Left lobe of liver (tissue), 2 donors: ENCODE measurements at regions not wholly inside any gene's neighbourhood (a gene's known extent, or its start where the extent isn't known, plus 50 kb on each side); places are given as distances from the start of the nearest gene placed in this dataset.
"Not testable (repeated sequence)": the region's sequence is repeated elsewhere in the genome, so short reads cannot be mapped to it uniquely, and the experiment has no call there.

Source experiments
- ATAC-seq: fragments of 200-7000 bp; cut with Tn5 transposase; one replicate; pipeline ENCODE4 v1.9.1; 2020; ENCODE audit warnings: mild to moderate bottlenecking, moderate library complexity
- DNase-seq: peaks from one replicate; pipeline ENCODE4 v3.0.0-alpha.2; 2020; ENCODE audit warnings: low spot score
- donor health status: DM: no; HTN: no; CAD: no; lungs with moderate emphysema.
- donor health status: DM: no; HTN: yes; CAD: no.

DNA sequence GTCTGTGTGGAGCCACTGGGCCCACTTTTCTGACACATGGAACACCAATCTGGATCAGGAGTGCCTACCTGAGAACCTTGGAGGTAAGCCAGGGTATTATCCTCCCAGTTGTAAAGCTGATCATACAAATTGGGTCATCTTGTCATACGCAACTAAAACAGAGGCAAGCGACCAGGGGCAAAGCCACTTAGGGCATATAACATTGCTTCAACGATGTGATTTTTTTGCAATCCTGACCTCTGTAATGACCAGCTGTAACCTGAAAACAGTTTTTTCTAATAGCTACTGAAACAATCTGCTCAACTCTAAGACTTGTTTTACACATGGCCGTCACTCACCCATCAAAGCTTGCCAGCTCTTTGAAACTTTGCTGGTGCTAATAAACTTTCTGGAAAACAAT is 261.5 kb upstream of the AGTR2 start:
- DNase-seq (no peak), ATAC-seq (peak; percentile 66)

DNA sequence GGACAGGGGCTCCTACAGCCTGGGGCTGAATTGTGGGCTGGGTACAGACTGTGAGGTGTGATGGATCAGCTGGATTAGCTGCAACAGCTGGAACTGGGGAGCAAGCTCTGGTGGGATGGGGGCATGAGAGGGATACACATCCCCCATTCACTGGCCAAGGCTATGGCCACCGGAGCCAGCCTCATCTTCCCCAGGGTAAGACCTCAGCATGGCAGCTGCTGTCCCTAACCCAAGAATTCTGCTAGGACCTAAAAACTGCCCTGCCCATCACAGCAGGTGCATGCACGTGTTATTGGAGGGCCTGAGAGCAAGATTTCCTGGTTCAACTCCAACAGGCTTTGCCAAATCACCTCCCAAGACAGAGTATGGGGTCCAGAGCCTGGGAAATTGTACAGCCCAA is 258.6 kb upstream of the AGTR2 start:
- DNase-seq (no peak), ATAC-seq (no peak)

DNA sequence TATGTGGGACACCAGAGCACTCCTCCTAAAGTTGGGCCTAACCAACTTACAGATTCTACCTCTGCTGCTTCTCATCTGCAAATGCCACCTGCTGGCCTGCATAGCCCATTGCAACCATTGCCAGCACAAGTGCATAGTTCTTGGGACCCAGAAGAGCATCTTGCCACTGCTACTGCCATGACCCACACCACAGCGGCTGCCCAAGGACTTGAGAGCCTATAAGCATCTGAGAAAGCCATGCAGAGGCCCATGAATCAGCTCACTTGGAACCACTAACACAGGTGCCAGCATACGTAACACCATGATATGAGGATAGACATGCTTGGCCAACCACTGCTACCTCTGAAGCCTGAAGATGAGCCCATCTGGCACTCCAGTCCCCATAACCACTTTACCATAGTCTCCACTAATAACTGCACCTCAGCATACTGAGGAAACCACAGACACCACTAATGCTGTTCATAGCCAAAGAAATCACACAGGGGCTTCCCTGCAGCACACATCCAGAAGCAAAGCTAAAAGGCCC is 258.1 kb upstream of the AGTR2 start:
- ATAC-seq (no peak), DNase-seq (no peak)

DNA sequence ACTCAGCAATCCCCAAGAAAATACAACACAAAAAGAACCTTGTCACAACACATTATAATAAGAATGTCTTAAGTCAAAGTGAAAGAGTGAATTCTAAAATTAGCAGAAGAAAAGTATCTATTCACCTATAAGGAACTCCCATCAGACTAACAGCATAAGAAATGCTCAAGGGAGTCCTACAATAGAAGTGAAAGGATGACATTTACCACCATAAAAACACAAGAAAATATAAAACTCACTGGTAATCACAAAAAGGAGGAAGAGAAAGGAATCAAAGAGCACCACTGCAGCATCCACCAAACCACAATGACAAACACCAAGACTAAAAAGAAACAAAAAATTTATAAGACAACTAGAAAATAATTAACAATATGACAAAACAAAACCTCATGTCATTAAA is 257.0 kb upstream of the AGTR2 start:
- DNase-seq = no peak
- no peak for ATAC-seq

DNA sequence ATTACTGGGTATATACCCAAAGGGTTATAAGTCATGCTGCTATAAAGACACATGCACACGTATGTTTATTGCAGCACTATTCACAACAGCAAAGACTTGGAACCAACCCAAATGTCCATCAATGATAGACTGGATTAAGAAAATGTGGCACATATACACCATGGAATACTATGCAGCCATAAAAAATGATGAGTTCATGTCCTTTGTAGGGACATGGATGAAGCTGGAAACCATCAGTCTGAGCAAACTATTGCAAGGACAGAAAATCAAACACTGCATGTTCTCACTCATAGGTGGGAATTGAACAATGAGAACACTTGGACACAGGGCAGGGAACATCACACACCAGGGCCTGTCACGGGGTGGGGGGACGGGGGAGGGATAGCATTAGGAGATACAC is 254.9 kb upstream of the AGTR2 start:
- not testable (repeated sequence) for ATAC-seq, DNase-seq

DNA sequence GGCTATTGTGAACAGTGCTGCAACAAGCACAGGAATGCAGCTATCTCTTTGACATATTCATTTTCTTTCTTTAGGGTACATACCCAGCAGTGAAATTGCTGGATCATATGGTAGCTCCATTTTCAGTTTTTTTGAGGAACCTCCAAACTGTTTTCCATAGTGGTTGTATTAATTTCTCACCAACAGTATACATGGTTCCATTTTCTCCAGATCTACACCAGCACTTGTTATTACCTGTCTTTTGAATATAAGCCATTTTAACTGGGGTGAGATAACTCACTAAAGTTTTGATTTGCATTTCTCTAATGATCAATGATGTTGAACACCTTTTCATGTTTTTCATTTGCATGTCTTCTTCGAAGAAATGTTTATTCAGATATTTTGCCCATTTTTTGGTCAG is 241.1 kb upstream of the AGTR2 start:
- DNase-seq (no peak), ATAC-seq (no peak)

DNA sequence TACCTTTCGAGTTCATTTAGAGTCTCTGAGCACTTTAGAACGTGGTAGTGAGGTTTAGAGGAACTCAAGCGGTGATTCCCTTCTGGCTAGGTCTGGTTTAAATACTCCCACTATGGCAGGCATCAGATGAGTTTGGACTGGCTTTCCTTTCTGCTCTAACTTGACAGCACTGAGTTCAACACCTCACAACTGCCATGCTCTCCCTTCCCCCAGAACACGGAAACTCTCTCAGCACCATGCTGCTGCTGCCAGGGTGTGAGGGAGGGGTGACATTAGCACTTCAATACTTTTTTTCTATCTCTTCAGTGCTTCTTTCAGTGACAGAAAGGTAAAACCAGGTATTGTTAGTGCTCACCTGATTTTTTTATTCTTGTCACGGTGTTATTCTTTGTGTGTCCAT is 234.5 kb upstream of the AGTR2 start:
- DNase-seq = no peak
- ATAC-seq = no peak

DNA sequence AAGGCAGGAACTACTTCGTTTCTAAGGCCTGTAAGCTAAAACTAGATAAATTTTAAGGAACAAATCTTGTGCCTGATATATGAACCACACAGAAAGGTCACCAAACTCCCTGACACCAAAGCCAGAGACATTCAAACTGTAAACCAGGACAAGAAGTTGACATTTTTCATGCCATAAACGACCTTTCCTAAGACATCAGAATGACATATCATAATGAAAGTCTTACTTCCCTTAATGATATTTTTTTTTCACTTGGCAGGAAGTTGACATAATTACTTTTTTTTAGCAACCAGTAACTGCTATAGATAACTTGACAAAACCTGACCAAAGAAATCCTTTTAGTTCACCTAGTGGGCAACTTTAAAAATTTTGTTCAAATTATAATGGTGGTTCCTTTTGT is 231.5 kb upstream of the AGTR2 start:
- DNase-seq (no peak), ATAC-seq (no peak)

DNA sequence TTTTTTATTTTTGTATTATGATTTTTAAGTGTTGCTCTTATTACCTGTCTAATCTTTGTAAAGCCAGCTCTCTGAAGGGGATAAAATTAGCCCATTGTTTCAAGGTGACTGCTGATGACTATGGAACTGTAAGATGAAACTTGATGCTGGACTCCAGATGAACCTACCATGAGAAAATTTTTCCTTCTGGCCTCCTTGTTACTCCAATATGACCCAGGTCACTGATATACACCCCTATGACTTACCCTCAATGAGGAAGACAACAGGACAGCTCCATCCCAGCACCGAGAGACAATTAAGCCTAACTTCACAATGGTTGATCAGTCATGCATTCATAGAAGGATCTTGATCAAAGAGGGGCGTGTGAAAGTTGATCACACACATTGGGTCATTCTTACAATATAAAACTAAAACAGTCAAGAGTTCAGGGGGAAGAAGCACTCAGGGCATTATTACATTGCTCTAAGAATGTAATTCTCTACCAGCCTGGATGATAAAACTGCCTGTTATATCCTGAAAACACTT is 230.8 kb upstream of the AGTR2 start:
- DNase-seq = no peak
- no peak for ATAC-seq

DNA sequence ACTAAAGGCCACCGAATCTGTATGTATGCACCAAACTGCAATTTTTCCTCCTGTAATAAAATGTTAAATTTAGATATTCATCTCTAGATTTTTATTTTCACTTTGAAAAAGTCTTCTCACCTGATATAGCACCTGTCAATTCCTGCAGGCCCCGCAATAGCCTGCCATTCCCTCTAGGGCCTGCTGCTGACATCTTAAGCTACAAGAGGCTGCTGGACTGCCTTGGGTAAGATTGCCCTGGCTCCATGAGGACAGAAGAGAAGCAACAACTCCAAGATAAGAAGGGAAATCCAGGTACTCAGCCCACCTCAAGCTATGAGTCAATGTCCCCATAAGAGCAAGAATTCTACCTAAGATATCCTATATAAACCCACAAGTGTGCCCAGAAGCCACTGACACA is 230.2 kb upstream of the AGTR2 start:
- no peak for ATAC-seq
- DNase-seq = no peak

DNA sequence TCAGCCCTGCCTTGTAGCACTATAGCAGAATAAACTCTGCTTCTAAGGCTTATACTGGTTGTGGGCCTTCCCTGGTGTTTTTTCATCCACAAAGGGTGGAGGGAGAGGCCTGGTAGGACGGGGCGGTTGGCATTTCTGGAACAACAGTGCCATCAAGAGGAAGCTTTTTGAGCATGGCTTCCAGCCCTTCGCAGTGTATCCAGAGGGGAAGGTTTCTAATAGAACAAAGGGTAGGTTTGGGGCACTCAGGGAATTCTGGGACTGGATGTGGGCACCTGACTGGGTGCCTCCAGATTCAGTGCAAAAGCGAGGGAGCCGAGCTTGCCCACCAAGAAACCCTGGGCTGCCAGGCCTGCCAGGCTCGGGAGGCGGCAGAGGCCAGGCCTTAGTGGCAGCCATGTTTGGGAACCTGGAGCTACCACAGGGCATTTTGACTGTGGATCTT is 229.6 kb upstream of the AGTR2 start:
- no peak for ATAC-seq
- no peak for DNase-seq

DNA sequence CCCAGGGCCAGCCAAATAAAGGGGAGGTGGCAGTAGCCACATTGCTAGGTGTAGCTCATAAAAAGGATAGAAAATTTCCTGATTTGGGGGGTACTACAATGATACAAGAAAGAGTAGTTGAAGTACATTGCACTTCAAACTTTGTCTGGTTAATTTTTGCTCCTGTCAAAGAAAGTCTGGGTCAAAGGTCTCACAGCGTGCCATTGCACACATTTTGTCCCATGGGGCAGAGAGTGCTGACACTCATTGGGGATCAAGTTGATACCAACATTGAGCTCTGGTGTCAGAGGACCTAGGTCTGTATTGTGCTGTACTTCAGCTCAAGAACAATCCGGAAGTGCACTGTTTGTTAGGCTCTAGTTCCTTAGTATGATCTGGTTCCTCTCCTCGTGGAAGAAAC is 229.2 kb upstream of the AGTR2 start:
- ATAC-seq = peak; percentile 33

DNA sequence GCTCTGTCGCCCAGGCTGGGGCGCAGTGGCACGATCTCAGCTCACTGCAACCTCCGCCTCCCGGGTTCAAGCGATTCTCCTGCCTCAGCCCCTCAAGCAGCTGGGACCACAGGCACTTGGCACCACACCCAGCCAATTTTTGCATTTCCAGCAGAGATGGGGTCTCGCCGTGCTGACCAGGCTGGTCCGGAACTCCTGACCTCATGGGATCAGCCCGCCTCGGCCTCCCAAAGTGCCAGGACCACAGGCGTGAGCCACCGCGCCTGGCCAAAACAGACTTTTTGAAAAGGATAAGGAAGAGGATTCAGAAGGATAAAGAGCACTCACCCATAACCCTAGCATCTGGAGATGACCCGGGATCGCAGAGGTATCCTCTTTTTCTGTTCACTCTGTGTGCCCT is 224.5 kb upstream of the AGTR2 start:
- no peak for ATAC-seq

More for the DNA sequence above, 229.2 kb upstream of the AGTR2 start:
- DNase-seq = no peak

DNA sequence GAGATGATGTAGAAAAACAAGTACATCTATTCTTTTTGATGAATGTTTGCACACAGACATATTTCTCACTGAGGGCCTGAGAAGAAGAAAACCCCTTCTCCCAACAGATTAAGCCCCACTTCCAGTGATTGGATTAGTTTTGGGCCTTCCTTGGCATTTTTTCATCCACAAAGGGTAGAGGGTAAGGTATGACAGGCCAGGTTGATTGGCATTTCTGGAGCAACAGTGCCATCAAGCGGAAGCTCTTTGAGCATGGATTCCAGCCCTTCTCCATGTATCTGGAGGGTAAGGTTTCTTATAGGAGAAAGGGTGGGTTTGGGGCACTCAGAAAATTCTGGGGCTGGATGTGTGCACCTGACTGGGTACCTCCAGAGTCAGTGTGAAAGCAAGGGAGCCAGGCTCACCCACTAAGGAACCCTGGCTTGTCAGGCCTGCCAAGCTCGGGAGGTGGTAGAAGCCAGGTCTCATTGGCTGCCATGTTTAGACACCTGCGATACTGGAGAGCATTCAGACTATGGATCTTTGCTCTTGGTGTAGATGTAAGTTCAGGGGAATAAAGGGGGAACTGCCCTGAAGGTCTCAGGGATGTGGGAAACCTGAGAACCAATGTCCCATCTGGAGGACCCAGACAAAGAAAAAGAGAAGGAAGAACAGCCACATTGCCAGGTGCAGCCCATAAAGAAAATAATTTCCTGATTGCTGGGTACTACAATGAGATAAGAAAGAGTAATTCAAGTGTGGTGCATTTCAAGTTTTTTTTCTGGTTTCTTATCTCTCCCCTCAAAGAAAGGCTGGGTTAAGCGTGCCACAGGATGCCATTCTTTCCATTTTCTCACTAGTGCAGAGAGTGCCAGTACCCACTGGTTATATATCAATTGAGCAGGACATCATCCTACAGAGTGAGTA is 222.3 kb upstream of the AGTR2 start:
- ATAC-seq (no peak), DNase-seq (no peak)

More for the DNA sequence above, 224.5 kb upstream of the AGTR2 start:
- DNase-seq = no peak

DNA sequence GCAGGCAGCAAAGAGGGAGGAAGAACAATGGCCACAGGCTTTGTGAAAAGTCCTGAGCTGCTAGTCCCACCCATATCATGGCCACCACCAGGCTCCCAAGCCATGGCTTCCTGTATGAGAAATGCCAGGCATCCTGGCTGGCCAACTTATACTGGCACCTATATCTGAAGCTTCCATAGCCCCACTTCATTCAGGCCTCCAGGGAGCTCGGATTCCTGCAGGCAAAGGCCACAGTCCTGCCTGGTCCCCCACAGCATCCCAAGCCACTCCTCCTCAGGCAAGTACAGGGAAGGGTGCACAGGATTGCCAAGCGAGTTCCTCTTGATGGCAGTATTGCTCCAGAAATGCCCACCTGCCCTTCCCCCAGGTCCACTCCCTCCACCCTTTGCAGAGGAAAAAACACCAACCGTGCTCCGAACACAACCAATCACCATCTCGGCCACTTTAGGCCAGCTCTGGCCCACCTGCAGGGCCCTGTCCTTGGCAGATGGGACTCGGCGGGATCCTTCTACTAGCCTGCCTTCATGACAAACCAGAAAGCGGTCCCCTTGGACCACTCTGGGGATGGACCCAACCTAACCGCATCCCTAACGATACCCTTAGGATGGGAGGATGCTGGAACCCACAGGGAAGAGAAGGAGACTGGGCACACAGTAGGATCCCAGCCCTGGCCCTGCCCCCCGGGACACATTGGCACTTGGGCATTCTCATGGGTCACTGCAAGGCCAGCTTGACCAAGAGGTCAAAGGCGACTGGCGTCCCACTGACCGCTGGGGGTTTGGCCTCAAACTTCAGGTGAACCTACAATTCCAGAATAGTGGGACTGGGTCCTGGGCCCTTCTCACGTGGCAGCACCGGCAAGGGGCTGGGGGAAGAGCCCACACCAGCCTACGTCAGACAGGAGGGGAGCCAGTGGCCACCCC is 220.4 kb upstream of the AGTR2 start:
- ATAC-seq (no peak), DNase-seq (no peak)

DNA sequence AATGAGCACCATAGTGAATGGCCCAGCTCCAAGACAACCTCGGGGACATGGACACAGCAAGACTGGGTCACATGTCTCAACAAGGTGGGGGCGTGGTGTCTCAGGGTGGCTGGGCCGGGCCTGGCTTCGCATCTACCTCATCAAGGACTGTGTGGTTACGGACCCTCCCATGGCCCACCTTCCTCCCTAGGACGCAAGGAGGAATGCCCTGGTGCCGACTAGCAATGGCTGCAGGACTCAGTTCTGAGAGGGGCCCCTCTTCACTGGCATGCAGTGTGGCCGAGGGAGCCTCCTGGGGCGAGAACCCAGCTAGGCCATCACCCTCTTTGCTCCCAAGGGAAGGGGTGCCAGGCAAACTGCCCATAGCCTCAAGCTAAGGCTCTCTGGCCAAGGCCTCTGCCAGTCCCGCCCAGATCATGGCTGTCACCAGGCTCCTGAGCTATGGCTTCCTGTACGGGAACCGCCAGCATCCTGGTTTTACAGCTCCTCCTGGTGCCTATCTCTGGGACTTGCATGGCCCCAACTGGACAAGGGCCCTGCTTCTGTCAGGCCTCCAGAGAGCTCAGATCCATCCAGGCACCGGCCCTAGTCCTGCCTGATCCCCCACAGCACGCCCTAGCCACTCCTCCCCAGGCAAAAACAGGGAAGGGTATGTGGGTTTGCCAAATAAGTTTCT is 218.0 kb upstream of the AGTR2 start:
- no peak for DNase-seq
- no peak for ATAC-seq

DNA sequence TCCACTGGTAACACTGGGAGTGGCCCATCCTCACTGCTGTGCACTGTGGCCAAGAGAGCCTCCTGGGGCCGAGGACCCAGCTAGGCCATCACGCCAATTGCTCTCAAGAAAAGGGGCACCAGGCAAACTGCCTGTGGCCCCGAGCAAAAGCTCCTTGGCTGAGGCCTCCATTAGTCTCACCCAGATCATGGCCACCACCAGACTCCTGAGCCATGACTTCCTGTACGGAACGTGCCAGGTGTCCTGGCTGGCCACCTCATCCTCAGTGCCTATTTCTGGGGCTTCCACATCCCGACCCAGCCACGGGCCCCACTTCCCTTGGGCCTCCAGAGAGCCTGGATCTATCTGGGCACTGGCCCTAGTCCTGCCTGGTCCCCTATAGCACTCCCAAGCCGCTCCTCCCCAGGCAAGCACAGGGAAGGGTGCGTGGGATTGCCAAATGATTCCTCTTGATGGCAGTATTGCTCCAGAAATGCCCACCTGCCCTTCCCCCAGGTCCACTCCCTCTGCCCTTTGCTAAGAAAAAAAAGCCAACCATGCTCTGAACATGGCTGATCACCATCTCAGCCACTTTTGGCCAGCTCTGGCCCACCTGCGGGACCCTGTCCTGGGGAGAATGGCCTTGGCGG is 212.6 kb upstream of the AGTR2 start:
- peak; percentile 26 for ATAC-seq
- DNase-seq = no peak

DNA sequence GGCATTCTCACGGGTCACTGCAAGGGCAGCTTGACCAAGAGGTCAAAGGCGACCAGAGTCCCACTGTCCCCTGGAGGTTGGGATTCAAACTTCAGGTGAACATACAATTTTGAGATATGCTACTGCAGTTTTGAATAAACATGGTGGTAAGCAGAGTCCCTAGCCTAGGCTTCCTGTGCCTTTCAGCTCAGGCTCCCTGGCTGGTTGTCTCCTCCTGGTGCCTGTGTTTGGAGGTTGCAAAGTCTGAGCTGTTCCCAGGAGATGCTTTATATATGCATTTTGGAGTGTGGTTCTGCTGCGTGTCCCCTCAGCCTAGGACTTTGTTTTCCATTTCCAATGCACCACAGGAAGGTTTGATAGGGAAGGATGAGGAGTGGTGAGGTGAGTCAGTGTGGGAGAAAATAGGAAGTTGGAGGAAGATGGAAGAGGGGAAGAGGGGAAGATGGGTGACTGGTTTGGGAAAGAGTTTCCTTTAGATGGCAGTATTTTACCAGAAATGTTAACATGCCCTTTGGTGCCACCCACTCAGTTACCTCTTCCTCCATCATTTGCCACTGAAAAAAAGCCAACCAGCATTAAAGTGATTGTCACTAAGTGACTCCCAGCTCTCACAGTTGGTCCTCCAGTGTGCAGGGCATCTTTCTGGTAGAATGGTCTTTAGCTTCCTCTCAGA is 211.7 kb upstream of the AGTR2 start:
- ATAC-seq = no peak
- DNase-seq = no peak

DNA sequence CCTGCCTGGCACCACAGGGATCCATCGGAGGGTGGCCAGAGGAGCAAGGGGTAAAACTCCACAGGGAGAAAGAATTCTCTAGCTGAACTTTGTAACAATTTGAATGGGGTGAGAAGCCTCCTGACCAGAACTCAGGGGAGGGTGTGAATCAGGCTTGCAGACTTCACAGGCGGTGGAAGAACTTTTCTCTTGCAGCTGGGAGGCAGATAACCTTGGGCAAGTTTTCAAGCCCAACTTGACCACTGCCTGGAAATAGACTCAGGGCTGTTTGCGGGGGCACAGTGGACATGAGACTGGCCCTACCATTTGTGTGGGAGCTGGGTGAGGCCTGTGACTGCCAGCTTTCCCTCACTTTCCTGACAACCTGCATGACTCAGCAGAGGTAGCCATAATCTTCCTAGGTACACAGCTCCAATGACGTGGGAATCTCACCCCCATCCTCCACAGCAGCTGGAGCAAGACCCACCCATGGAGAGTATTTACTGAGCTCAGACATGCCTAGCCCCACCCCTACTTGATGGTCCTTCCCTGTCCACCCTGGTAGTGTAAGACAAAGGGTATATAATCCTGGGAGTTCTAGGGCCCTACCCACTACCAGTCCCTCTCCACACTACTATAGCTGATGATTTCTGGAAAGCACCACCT is 210.0 kb upstream of the AGTR2 start:
- no peak for DNase-seq
- ATAC-seq = peak; percentile 23
